A673 (cell line): ENCODE measurements at regions not wholly inside any gene's neighbourhood (a gene's known extent, or its start where the extent isn't known, plus 50 kb on each side); places are given as distances from the start of the nearest gene placed in this dataset.

Experiments used
- EZH2 ChIP-seq: fragments of 200-600 bp; sonication (generic); IDR thresholded peaks from 2 replicates; pipeline ENCODE4 v1.6.1; 2017; ENCODE audit warnings: borderline replicate concordance, low read depth, mild to moderate bottlenecking, mixed read lengths, antibody characterized with exemption, low read length; ENCODE audit not compliant: poor library complexity, severe bottlenecking
- TF ChIP-seq, protein P1 (sequence below): fragments of 300-800, 200-600 bp; sonication (generic); conservative IDR thresholded peaks from 2 replicates; pipeline ENCODE4 v1.5.1; 2017; ENCODE audit warnings: low read depth, mild to moderate bottlenecking, antibody characterized with exemption, low read length, moderate library complexity, mixed read lengths

GRCh38 chr4:71268166-71268565 lies 70.7 kb upstream of the SLC4A4 start:
- TF ChIP-seq, protein P1, sequence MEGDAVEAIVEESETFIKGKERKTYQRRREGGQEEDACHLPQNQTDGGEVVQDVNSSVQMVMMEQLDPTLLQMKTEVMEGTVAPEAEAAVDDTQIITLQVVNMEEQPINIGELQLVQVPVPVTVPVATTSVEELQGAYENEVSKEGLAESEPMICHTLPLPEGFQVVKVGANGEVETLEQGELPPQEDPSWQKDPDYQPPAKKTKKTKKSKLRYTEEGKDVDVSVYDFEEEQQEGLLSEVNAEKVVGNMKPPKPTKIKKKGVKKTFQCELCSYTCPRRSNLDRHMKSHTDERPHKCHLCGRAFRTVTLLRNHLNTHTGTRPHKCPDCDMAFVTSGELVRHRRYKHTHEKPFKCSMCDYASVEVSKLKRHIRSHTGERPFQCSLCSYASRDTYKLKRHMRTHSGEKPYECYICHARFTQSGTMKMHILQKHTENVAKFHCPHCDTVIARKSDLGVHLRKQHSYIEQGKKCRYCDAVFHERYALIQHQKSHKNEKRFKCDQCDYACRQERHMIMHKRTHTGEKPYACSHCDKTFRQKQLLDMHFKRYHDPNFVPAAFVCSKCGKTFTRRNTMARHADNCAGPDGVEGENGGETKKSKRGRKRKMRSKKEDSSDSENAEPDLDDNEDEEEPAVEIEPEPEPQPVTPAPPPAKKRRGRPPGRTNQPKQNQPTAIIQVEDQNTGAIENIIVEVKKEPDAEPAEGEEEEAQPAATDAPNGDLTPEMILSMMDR: no peak
- TF ChIP-seq EZH2: no peak
